Transverse colon (tissue), 4 donors: ENCODE measurements at regions not wholly inside any gene's neighbourhood (a gene's known extent, or its start where the extent isn't known, plus 50 kb on each side); places are given as distances from the start of the nearest gene placed in this dataset.

Experiments
- DNase-seq: peaks from one replicate; pipeline ENCODE4 v3.0.0-alpha.2; 2019
- H3K27ac ChIP-seq, 4 donors: fragments of 200-600 bp; sonication (generic); 2 replicates each; pipeline ENCODE4 v1.5.1; 2016 to 2018; ENCODE audit warnings: inconsistent platforms in 4 of 4
- H3K27me3 ChIP-seq: fragments of 200-600 bp; sonication (generic); 2 replicates; pipeline ENCODE4 v1.5.1; 2017; ENCODE audit warnings: inconsistent platforms
- H3K36me3 ChIP-seq, 4 donors: fragments of 200-600 bp; sonication (generic); 2 replicates each; pipeline ENCODE4 v1.5.1; 2017 to 2019; ENCODE audit warnings: inconsistent platforms in 4 of 4
- H3K4me1 ChIP-seq, 4 donors: fragments of 200-600 bp; sonication (generic); 2 replicates each; pipeline ENCODE4 v1.5.1; 2017 to 2020; ENCODE audit warnings: inconsistent platforms in 4 of 4
- H3K4me3 ChIP-seq, 4 donors: fragments of 200-600 bp; sonication (generic); 1 replicate in 1 of 4; 2 replicates in 3 of 4; pipeline versions ENCODE4 v1.5.1 to v1.6.1; 2017 to 2019; ENCODE audit warnings: inconsistent platforms in 4 of 4
- H3K9me3 ChIP-seq, 2 donors: fragments of 200-600 bp; sonication (generic); 2 replicates each; pipeline ENCODE4 v1.5.1; 2017 to 2019; ENCODE audit warnings: inconsistent platforms in 2 of 2
- CTCF ChIP-seq, 5 experiments: fragments of 200-600 bp in 3 of 5; fragments of 450-650 bp in 2 of 5; sonication (generic) in 3 of 5; IDR thresholded peaks; 1 replicate in 2 of 5; 2 replicates in 3 of 5; pipeline ENCODE4 v1.5.1; 2016 to 2017; ENCODE audit warnings: antibody characterized with exemption in 5 of 5, inconsistent platforms in 3 of 5, mild to moderate bottlenecking in 2 of 5, moderate library complexity in 1 of 5
- EP300 ChIP-seq: sonication (generic); formaldehyde crosslinking; IDR thresholded peaks from one replicate; pipeline ENCODE4 v1.6.1; 2017; ENCODE audit warnings: antibody characterized with exemption, low read depth
- POLR2A ChIP-seq: fragments of 450-650 bp; IDR thresholded peaks from one replicate; pipeline ENCODE4 v1.6.1; 2016; ENCODE audit warnings: antibody characterized with exemption, mild to moderate bottlenecking, moderate library complexity
- POLR2AphosphoS5 ChIP-seq, 3 donors: sonication (generic); formaldehyde crosslinking; IDR thresholded peaks; one replicate each; pipeline ENCODE4 v1.6.1; 2016; ENCODE audit warnings: antibody characterized with exemption in 3 of 3
- WGBS, 2 donors: methylation state at CpG; one replicate each; pipeline ENCODE4 v1.1.5; 2018; ENCODE audit warnings: low coverage in 1 of 2; 5-methylcytosine and 5-hydroxymethylcytosine counted together
- in situ Hi-C, 4 donors: fragments of 200-750 bp; cut with MboI; loops; one replicate each; pipeline versions ENCODE4 v1.15.0 to v1.15.1; 2017; ENCODE audit warnings: low sequenced_read_pairs in 3 of 4, low pct_ligation_motif_present in 1 of 4, low pct_unique_long_range_greater_than_20kb in 1 of 4
- intact Hi-C: fragments of 100-400 bp; cut with DNase I; formaldehyde crosslinking; loops from one replicate; pipeline ENCODE4 v1.15.1; 2023; ENCODE audit warnings: low total_unique reads

GRCh38 chr20:60632391-60633262 lies 619.4 kb upstream of the CDH4 start:
- in situ Hi-C loops (no loop called here), intact Hi-C loops (no loop called here)
- no peaks in the 10 kb centered on the region for H3K36me3 ChIP-seq
- DNase-seq, result no peak
- TF ChIP-seq CTCF (IDR thresholded peaks at IDR 0.05), result no peak
- no peak for TF ChIP-seq POLR2AphosphoS5 (IDR thresholded peaks at IDR 0.05)
- no peak for TF ChIP-seq EP300
- TF ChIP-seq POLR2A, result no peak
- H3K4me3 ChIP-seq, result no peak overlapping the region
- H3K27ac ChIP-seq, result no peak overlapping the region
- no peaks in the 10 kb centered on the region for H3K4me1 ChIP-seq
- H3K9me3 ChIP-seq, result no peaks in the 10 kb centered on the region
- 55 to 72% methylated on average over 2 to 8 of the region's 8 CpGs for WGBS, 2 donors
- no peaks in the 10 kb centered on the region for H3K27me3 ChIP-seq

GRCh38 chr20:60634491-60635172 lies 617.4 kb upstream of the CDH4 start:
- no peak overlapping the region for H3K27ac ChIP-seq
- intact Hi-C loops (no loop called here), in situ Hi-C loops (no loop called here)
- WGBS, 2 donors, result 85% methylated on average over 4 to 19 of the region's 19 CpGs
- H3K9me3 ChIP-seq, result no peaks in the 10 kb centered on the region
- DNase-seq, result no peak
- no peaks in the 10 kb centered on the region for H3K4me1 ChIP-seq
- TF ChIP-seq POLR2A (no peak), CTCF (IDR thresholded peaks at IDR 0.05) (no peak), EP300 (no peak), POLR2AphosphoS5 (IDR thresholded peaks at IDR 0.05) (no peak)
- no peaks in the 10 kb centered on the region for H3K27me3 ChIP-seq
- H3K36me3 ChIP-seq, result no peaks in the 10 kb centered on the region
- H3K4me3 ChIP-seq, result no peak overlapping the region

- H3K36me3 ChIP-seq, result no peaks in the 10 kb centered on the region
- intact Hi-C loops (no loop called here), in situ Hi-C loops (no loop called here)
- H3K4me3 ChIP-seq, result no peak overlapping the region
- no peak overlapping the region for H3K27ac ChIP-seq
- TF ChIP-seq CTCF (IDR thresholded peaks at IDR 0.05), result no peak
- TF ChIP-seq POLR2AphosphoS5 (IDR thresholded peaks at IDR 0.05), result no peak
- no peak for TF ChIP-seq POLR2A
- TF ChIP-seq EP300, result no peak
- no peaks in the 10 kb centered on the region for H3K9me3 ChIP-seq
- no peak for DNase-seq
- WGBS, 2 donors, result 80 to 90% methylated on average over 5 of the region's 5 CpGs
- H3K4me1 ChIP-seq, result no peaks in the 10 kb centered on the region
- H3K27me3 ChIP-seq, result no peaks in the 10 kb centered on the region
These were observed 615.6 kb upstream of the CDH4 start for GRCh38 chr20:60636417-60636816.

- intact Hi-C loops (no loop called here), in situ Hi-C loops (no loop called here)
- no peak overlapping the region for H3K4me3 ChIP-seq
- no peak for TF ChIP-seq CTCF (IDR thresholded peaks at IDR 0.05)
- TF ChIP-seq EP300, result no peak
- no peak for TF ChIP-seq POLR2A
- no peak for TF ChIP-seq POLR2AphosphoS5 (IDR thresholded peaks at IDR 0.05)
- DNase-seq, result no peak
- no peaks in the 10 kb centered on the region for H3K9me3 ChIP-seq
- WGBS, 2 donors, result 73 to 82% methylated on average over 3 to 6 of the region's 6 CpGs
- no peaks in the 10 kb centered on the region for H3K4me1 ChIP-seq
- H3K27ac ChIP-seq, result no peak overlapping the region
- no peaks in the 10 kb centered on the region for H3K27me3 ChIP-seq
- no peaks in the 10 kb centered on the region for H3K36me3 ChIP-seq
These were observed 614.3 kb upstream of the CDH4 start for GRCh38 chr20:60637801-60638200.
